ENCODE measurements at regions not wholly inside any gene's neighbourhood (a gene's known extent, or its start where the extent isn't known, plus 50 kb on each side); places are given as distances from the start of the nearest gene placed in this dataset.

- DNase-seq (peak; percentile 10), ATAC-seq (ENCODE audit: low read depth) (no peak)
- WGBS, 2 experiments (ENCODE audit: extremely low coverage in 2 of 2, insufficient read length in 1 of 2): no CpG with 5 or more reads among the region's 2 CpGs
Measured at GRCh38 chr14:42778984-42779383, 1172.3 kb downstream of the LRFN5 start.

More at GRCh38 chr14:42778984-42779383, 1172.3 kb downstream of the LRFN5 start:
- Histone ChIP-seq H2BK20ac (ENCODE audit: low read depth, low read length) (no peak overlapping the region), H2BK120ac (ENCODE audit: low read depth, low read length) (no peak overlapping the region), H3K4me3 (ENCODE audit: insufficient read depth, low read depth, low read length) (no peak overlapping the region), H4K20me1 (ENCODE audit: insufficient read depth, low read length) (no peaks in the 10 kb centered on the region), H4K8ac (ENCODE audit: low read depth in 2 of 2, low read length in 2 of 2) (no peak overlapping the region), H4K5ac (ENCODE audit: low read depth, low read length) (no peak overlapping the region), H2BK15ac (ENCODE audit: low read depth, low read length) (no peak overlapping the region), H3K18ac (ENCODE audit: low read depth, low read length) (no peak overlapping the region), H3K9me3 (ENCODE audit: control insufficient read depth, insufficient read depth, low read length) (no peaks in the 10 kb centered on the region), H3K36me3 (ENCODE audit: control insufficient read depth, insufficient read depth, low read length) (no peaks in the 10 kb centered on the region), H3K4ac (ENCODE audit: low read depth, low read length) (no peak overlapping the region), H2BK5ac (ENCODE audit: low read depth, low read length, poor library complexity, severe bottlenecking) (no peak overlapping the region), H3K79me1 (ENCODE audit: low read depth in 1 of 2, low read length in 2 of 2) (no peaks in the 10 kb centered on the region), H2AK5ac (ENCODE audit: low read depth, low read length) (no peak overlapping the region), H3K27me3 (ENCODE audit: control insufficient read depth, insufficient read depth, low read length) (no peaks in the 10 kb centered on the region), H3K23ac (ENCODE audit: low read depth, low read length) (no peak overlapping the region), H3K9me1 (ENCODE audit: insufficient read depth, low read length) (no peaks in the 10 kb centered on the region), H3K4me2 (ENCODE audit: low read depth, low read length) (no peak overlapping the region), H3K56ac (ENCODE audit: extremely low read depth, insufficient read depth, low read length) (no peak overlapping the region), H3K14ac (replicated peaks; ENCODE audit: low read depth, low read length) (no peak overlapping the region), H3K9ac (ENCODE audit: low read depth, low read length) (no peak overlapping the region), H2AFZ (replicated peaks; ENCODE audit: low read length, poor library complexity) (no peak overlapping the region), H4K91ac (ENCODE audit: insufficient read depth, low read depth, low read length) (no peak overlapping the region), H3K27ac (ENCODE audit: insufficient read depth, low read length) (no peak overlapping the region), H3K4me1 (ENCODE audit: control insufficient read depth, insufficient read depth, low read length) (no peaks in the 10 kb centered on the region), H2AK9ac (replicated peaks; ENCODE audit: low read depth, low read length, poor library complexity) (no peak overlapping the region)
- no TSS peak for BruUV-seq (replicated peaks)
- POLR2A ChIA-PET (ENCODE audit: unreplicated experiment): no interaction called here
- intact Hi-C loops (cut with micrococcal nuclease) (no loop called here), in situ Hi-C loops (cut with MboI; ENCODE audit: low sequenced_read_pairs) (no loop called here), dilution Hi-C loops (cut with HindIII; ENCODE audit: low sequenced_read_pairs, unreplicated experiment) (no loop called here)
- TF ChIP-seq, protein P1, sequence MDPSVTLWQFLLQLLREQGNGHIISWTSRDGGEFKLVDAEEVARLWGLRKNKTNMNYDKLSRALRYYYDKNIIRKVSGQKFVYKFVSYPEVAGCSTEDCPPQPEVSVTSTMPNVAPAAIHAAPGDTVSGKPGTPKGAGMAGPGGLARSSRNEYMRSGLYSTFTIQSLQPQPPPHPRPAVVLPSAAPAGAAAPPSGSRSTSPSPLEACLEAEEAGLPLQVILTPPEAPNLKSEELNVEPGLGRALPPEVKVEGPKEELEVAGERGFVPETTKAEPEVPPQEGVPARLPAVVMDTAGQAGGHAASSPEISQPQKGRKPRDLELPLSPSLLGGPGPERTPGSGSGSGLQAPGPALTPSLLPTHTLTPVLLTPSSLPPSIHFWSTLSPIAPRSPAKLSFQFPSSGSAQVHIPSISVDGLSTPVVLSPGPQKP (IDR thresholded peaks at IDR 0.05; ENCODE audit: borderline replicate concordance, low read depth, low read length): no peak
- TF ChIP-seq MXI1 (IDR thresholded peaks at IDR 0.05; ENCODE audit: borderline replicate concordance, low read depth, low read length): no peak
- 0 out of 2 replicates have a peak, but pooled peaks have one; percentile 4 for TF ChIP-seq MAFK (IDR thresholded peaks at IDR 0.05; ENCODE audit: low read depth, low read length)
- TF ChIP-seq USF2 (IDR thresholded peaks at IDR 0.05; ENCODE audit: low read depth, low read length): no peak
- TF ChIP-seq BHLHE40 (IDR thresholded peaks at IDR 0.05; ENCODE audit: low read depth, low read length): no peak
- no peak for TF ChIP-seq RFX5 (IDR thresholded peaks at IDR 0.05; ENCODE audit: low read depth, low read length)
- CTCF ChIA-PET: no interaction called here
